Hematopoietic multipotent progenitor cell treated with erythropoietin and hydrocortisone succinate and interleukin-3 and kit ligand, for 17 days (in vitro differentiated cells): ENCODE measurements at regions not wholly inside any gene's neighbourhood (a gene's known extent, or its start where the extent isn't known, plus 50 kb on each side); places are given as distances from the start of the nearest gene placed in this dataset.

Experiments
- DNase-seq: peaks from one replicate; pipeline ENCODE4 v3.0.0-alpha.2; 2015; ENCODE audit warnings: low spot score

DNA sequence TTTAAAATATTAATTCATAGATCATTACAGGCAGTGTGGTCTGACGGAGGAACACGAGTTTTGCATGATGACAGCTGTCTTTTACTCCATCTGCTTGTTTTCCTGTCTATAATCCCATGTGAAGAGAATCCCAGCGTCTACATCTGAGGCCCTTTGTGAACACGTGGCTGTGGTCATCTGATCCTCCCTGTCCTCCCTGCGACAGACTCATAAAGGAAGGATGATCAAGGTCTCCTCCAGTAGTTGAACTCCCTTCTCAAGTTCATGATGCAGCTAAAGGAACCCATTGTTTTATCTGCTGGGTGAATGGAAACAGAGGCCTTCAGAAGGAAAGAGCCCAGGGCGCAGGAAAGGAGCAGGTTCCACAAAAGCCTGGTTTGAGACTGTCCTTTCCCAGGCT is 435.8 kb upstream of the JARID2 start:
- no peak for DNase-seq

GRCh38 chr6:14811775-14812428 is 434.0 kb upstream of the JARID2 start:
- no peak for DNase-seq

DNA sequence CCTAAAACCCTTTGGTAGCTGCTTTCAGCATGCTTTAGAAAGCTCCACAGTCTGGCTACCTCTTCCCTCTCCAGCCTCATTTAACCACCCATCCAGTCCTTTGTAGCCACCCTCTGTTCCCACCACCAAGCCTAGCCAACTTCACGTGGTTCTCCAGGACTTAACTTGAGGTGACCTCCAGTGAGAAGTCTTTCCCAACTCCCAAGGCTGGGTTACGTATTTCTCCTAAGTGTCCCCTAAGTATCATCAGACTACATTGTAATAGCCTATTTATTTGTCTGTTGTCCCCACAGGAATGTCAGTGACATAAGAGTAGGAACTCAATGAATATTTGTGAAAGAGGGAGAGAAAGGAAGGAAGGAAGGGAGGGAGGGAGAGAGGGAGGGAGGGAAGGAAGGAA is 431.9 kb upstream of the JARID2 start:
- no peak for DNase-seq

- DNase-seq, result no peak
Measured at GRCh38 chr6:14816116-14816859, 429.6 kb upstream of the JARID2 start.

DNA sequence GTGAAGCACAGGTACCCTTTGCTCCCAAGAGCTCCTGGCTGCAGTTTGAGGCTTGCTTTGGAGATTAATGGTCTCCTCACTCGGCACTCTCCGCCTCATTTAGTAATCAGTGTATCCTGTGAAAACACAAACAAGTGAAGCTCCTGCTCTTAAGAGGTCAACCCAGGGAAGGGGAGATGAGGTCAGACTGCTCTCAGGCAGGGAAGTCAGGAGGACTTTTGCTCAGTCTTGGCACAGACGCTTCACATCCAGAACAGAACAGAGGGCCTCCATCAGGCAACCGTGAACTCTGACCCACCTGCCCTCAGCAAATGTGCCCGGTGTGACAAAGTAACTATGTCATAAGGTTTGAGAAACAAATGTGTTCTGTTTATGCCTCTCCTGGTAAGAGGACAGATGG is 428.8 kb upstream of the JARID2 start:
- no peak for DNase-seq

DNA sequence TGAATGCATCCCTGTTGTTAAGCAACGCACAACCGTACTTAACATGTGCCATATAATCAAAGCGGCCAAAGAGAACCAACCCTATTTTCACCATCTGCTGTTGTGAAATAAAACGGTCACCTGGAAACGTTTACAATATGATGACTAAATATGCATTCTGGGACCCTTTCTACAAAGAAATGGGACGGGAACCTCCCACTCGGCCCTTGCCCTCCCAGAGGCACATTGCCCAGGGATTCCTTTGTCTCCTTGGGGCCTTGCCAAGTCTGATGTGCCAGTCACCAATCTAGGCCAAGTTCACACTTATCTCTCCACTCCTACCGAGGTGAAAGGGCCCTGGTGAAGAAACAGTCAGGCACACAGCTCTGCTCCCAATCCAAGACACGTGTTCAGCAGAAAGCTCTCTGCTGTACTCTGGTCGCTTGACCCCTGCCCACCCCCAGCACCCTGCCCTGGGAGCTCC is 427.4 kb upstream of the JARID2 start:
- no peak for DNase-seq

DNA sequence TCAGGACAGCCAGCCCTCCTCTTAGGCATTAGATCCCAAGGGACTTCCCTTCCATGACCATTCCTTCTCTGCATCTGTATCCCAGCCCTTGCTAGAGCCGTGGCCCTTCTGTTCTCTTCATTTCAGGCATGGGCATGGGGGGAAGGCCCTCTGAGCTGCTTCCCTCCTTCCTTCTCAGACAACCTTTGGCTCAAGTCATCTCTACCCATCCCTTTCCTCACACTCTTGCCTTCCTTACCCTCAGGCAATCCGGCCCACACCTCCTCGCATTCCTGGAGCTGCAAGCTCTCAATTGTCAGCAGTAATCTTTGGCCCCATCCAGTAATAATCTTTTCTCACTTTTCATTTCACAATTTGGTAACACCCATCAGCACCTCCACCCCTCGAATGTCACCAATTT is 426.9 kb upstream of the JARID2 start:
- DNase-seq, result no peak

DNA sequence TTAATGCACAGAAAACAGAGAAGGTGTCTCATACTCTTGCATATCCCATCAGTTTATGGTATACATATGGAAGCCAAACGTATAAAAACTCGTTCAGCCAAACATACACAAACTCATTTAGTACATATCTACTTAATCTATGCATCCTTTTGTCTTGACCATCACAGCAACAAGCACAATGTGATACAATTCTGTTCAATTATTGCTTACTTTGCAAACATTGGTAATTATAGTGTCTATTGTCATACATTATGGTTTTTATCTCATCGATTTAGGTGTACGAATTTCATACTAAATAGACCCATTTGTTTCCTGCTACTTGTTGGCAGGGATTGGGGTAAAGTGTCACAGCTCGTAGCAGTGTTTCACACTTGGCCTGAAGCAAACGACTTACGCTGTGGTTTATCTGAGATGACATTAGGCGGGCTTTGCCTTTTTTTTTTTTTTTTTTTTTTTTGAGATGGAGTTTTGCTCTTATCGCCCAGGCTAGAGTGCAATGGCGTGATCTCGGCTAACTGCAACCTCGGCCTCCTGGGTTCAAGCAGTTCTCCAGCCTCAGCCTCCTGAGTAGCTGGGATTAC is 425.9 kb upstream of the JARID2 start:
- no peak for DNase-seq

DNA sequence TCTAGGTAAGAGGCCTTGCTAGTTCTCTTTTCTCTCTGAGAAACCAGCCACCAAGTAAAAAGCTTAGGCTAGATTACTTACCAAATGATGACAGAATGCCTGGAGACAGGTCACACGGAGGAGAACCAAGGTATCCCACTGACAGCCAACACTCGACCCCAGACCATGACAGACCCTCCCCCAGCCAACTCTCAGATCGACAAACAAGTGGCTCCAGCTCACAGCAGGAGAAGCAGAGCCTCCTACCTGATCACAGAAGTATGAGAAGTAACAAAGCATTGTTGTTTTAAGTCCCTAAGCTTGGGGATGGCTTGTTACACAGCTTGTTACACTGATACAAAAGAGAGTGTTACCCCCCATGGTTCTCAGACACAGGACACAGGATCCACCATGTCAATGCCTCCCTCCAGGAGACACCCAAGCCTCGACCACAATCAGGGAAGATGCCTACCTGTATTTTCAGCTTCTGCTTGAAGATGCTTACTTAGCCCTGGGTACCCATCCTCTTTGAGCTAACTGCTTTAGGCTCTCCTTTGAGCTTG is 423.8 kb upstream of the JARID2 start:
- DNase-seq, result no peak

DNA sequence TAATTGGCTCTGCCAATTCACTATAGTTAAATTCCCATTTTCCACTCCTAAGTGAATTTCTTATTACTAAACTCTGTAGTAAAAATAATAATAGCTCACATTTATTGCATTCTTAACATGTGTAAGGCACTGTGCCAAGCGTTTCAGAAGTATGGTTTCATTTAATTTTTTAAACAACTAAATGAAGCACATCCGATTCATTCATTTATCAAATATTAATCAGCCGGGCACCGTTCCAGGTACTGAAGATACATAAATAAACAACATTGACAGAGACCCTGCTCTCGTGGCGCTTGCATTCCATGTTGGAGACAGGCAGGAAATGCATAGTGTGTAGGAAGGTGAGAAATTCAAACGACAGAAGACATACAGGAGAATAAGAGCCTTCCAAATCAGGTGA is 423.2 kb upstream of the JARID2 start:
- no peak for DNase-seq

DNA sequence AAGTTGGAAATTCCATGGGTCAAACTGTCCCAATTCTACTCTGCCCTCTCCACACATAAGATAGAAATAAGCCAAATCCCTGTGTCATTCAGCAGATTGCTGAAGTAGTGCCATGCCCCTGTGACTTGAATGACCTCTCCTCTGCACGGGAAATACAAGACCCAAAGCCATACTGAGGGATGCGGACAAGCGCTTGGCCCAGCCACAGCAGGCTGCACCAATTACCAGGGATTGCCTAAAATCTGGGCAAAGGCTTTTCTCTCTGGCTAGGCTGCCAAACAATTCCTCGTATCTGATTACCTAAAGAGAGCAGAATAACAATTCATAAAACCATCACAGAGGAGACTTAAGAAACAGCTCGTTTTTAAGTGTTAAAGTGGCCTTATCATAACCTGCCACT is 421.8 kb upstream of the JARID2 start:
- DNase-seq, result no peak

DNA sequence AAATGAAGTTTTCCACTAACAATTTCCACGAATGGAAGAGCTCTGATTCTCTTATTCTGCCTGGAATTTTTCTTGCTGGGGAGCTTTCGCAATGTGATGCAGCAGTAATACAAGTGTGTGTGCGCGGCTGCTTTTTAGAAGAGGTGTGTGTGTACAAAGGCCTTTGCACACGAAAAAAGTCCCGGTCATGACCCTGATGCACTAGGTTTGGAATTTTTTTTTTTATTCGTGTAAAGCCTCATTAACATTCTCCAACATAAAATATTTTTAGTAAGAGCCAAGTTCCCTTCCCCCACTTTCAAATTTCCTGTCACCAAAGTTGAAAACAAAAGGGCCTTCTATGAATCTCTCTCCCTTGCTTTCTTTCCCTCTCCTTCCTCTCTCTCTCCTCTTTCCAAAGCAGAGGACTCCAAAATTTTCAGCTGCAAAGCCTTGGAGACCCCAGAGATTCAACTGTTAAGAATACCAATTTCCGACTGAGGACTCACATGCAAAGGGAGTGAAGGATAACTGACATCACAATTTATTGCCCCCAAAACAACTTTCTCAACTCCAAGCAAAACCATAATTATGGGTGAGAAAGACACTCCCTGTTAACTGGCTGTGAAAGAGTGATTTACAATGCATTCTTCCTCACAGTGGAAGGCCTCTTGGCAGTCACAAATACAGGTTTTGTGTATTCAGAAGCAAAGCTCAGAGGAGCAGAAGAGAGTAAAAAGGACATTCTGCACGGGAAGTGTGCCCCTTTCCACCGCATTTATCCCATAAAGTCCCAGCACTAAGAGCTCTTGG is 421.2 kb upstream of the JARID2 start:
- no peak for DNase-seq

DNA sequence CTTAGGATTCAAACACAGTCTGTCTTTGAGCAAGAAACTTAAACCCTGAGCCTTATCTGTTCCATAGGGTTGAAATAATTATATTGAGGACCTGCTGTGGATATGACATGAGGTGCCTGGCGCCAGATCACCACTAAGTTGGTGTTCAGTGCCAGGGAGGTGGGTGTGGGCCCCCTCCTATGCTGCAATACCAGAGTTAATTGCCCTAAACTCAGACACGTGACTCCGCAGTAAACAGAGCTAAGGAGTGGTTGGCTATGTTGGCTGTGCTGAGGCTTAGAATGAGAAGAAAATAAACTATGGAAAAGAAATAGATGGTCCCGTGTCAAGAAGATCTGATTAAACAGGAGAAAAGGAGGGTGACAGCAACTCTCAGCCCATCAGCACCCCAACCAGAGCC is 419.4 kb upstream of the JARID2 start:
- no peak for DNase-seq

DNA sequence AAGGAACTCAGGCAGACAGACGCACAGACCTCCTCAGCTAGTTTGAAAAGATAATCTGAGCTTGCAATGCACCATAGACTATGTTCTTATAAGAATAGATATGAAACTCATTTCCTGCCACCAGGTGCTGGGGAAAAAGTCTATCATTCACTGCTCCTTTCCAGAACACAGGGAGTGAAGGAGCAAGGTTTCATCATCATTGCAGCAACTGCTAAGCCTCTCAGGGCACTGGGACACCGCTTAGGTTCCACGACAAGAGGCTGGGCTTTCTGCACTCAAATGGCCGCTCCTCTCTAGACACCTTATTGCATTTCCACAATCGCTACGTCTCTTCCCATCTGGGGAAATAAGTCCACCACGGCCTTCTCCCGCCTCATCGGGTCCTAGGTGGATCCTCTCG is 418.5 kb upstream of the JARID2 start:
- DNase-seq, result no peak

DNA sequence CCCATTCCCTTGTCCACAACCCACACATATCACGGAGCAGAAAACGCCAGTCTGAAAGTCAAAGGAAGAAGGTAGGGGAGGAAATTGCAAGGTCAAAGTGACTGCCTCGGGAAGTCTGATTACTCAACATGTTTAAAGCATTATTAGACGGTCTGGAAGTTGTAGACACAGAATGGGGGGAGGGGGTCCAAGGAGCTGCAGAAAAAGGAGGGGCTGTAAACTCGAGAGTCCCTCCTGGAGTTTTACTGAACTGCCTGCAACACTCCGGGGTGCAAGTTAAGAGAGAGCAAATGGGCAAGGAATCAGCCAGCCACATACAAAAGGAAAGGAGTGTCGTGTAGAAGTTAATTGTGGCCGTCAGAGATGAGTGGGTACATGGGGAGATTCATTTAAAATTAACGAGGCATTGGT is 417.7 kb upstream of the JARID2 start:
- DNase-seq, result no peak

DNA sequence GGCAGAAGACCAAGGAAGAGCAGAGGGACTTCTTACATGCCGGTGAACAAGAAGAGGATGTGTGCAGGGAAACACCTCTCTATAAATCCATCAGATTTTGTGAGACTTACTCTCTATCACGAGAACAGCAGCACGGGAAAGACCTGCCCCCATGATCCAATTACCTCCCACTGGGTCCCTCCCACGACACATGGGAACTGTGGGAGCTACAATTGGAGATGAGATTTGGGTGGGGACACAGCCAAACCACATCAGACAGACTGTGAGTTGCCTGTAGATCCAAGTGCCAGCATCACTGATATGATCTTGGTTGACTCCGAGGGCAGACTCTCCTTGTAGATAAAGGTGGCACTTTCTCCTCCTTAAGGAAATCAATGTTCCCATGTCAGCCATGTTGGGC is 414.8 kb upstream of the JARID2 start:
- DNase-seq, result no peak

DNA sequence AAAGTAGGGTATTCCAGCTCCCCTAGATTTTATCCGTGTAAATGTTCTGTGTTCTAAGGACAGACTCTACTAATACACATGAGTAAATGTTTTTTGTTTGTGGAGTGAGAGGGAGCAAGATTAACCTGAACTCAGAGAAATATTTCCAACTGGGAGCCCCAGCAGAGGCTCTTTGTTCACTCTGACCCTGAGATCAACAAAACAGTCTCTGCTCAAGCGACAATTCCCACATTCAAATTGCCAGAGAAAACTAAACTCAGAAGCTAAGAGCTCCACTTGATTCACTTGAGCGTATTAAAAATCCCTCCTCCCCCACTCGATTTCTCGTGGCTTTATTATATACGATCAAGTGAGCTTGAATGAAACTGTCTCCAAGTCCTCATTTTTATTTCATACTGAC is 413.9 kb upstream of the JARID2 start:
- DNase-seq, result no peak

DNA sequence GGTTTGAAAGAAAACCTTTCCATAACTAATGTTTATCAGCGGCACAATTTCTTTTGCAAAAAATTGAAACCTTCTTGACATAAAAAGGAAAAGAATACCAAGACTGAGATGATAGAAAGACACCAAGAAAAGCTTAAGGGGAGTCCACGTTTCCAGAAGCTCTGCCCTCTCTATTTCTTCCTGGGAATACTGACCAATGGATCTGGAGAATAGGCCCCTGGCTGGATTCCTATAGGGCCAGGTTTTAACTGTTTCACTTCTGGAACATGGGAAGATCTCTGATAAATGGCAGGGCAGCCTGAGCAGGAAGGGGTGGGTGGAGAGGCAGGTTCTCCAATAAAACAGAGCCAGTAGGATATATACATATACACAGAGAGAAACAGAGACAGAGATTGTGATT is 413.4 kb upstream of the JARID2 start:
- no peak for DNase-seq

DNA sequence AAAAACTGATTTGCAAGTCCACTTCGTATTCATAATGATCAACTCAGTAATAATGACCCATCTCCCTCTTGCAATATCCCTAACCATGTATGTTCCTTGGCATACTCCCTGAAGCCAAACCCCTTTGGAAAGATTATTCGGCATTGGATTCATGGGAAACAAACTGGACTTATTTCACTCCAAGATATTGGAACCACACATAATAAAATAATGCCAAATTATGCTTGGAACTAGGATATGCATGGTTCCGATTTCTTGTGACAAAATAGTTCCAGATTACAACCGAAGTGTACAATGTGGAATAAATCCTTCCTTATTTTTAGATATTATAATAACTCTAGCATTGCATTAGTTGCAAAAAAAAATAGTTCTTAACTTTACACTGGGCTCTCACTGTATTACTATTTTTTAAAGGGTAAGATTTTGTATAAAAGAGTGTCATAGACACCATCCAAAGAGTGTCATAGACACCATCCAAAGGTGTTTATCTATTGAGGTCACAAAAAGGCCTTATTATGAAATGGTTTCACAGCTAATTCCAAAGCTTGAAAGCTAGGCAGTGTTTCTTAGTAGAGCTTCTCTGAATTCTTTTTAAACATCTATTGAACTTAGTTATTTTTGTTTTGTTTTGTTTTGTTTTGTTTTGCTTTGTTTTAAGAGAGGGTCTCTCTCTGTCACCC is 410.9 kb upstream of the JARID2 start:
- no peak for DNase-seq

DNA sequence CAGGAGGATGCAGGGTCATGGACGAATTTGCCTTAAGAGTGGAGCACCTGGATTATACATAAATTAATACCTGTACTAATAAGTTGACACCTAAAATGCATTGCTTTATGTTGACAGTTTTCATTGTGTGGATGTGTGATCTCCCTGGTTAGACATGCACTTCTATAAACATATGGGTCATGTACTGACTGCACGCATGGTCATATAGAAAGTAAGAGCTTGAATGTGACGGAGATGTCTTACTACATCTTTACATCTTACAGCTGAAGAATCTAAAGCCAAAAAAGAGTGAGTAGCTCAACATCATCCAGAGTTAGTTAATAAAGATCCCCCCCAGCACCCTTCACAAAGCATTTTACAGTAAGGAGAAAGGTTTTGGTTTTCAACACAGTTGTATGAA is 408.4 kb upstream of the JARID2 start:
- DNase-seq, result no peak

DNA sequence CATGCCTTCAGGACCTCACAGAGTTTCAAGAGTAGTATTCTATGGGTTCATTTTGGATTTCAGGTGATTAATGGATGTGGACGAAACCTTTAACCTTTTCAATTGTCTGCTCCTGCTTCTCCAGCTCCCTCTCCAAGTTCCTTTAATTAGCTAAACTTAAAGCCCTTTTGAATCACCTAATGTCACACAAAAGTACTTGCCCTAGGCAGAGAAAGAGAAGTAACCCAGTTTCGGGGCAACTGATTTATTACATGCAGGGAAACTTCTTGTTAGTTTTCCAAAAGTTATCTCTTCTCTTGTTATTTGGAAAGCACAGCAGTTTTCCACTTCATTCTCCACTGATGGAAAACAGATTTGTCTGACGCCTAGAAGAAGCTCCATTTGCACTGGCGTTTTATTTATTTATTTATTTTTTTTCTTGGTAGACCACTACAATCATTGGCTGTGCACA is 407.7 kb upstream of the JARID2 start:
- no peak for DNase-seq

DNA sequence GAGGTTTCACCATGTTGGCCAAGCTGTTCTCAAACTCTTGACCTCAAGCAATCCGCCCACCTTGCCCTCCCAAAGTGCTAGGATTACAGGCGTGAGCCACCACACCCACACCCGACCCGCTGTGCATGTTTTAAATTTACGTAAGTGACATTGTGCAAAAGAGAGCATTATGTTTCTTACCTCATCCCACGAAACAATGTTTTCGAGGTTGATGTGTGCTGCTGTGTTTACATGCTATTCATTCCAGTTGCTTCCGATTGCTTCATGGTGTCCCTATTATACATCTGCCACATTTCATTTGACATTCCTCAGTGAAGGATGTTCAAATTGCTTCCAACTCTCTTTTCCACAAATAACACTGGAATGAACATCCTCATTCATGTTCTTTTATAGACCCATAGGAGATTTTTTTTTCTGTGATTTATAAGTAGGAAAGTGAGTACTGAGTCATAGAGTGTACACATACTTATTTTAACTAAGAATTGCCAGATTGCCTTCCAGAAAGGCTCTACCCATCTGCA is 403.9 kb upstream of the JARID2 start:
- no peak for DNase-seq
